Activated T-cell treated with anti-CD3 and anti-CD28 coated beads, Interleukin-2, amount 50 U/mL, for 24 hours (primary cell): ENCODE measurements at regions not wholly inside any gene's neighbourhood (a gene's known extent, or its start where the extent isn't known, plus 50 kb on each side); places are given as distances from the start of the nearest gene placed in this dataset.

Experiments used
- DNase-seq: peaks from one replicate; pipeline ENCODE4 v3.0.0-alpha.2; 2020
- H3K27ac Mint-ChIP-seq: 2 replicates; pipeline ENCODE4 v1.8.0; 2020; ENCODE audit warnings: mild to moderate bottlenecking, mixed read lengths
- H3K27me3 Mint-ChIP-seq: 2 replicates; pipeline ENCODE4 v1.8.0; 2020; ENCODE audit warnings: mixed read lengths
- H3K36me3 Mint-ChIP-seq: 2 replicates; pipeline ENCODE4 v1.8.0; 2020; ENCODE audit warnings: low read depth, mixed read lengths
- H3K4me1 Mint-ChIP-seq: 2 replicates; pipeline ENCODE4 v1.8.0; 2020; ENCODE audit warnings: low read depth, mixed read lengths
- H3K4me3 Mint-ChIP-seq: 2 replicates; pipeline ENCODE4 v1.8.0; 2020; ENCODE audit warnings: mild to moderate bottlenecking, moderate library complexity, mixed read lengths
- H3K9me3 Mint-ChIP-seq: 2 replicates; pipeline ENCODE4 v1.8.0; 2020; ENCODE audit warnings: mixed read lengths

DNA sequence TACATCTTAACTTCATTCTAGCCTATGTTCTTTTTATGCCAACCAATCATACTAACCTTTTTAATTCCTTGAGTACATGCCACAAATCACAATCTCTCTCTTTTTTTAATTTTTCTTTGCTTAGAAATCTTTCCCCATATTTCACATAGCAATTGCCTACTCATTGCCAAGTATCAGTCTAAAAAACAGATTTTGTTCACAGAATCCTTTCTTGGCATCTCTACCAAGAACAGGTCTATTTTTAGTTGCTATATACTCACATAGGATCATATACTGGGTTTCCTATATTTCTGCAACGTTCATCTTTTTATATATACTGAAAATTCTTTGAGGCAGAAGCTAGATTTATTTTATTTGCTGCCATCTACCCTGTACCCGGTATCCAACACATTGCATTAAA is 292.1 kb downstream of the GASK1B start:
- Mint-ChIP-seq H3K4me1 (no peaks in the 10 kb centered on the region), H3K4me3 (no peak overlapping the region), H3K36me3 (no peaks in the 10 kb centered on the region), H3K9me3 (no peaks in the 10 kb centered on the region), H3K27me3 (no peaks in the 10 kb centered on the region), H3K27ac (no peak overlapping the region)
- no peak for DNase-seq

DNA sequence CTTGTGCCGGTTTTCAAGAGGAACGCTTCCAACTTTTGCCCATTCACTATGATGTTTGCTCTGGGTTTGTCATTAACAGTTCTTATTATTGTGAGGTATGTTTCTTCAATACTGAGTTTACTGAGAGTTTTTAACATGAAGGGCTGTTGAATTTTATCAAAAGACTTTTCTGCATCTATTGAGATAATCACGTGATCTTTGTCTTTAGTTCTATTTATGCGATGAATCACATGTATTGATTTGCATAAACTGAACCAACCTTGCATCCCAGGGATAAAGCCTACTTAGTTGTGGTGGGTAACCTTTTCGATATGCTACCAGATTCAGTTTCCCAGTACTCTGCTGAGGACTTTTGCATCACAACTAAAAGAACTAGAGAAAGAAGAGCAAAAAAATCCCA is 318.0 kb downstream of the GASK1B start:
- Mint-ChIP-seq H3K9me3 (peaks cover 9% of the 10 kb centered on the region), H3K4me3 (no peak overlapping the region), H3K4me1 (no peaks in the 10 kb centered on the region), H3K36me3 (no peaks in the 10 kb centered on the region), H3K27ac (no peak overlapping the region), H3K27me3 (no peaks in the 10 kb centered on the region)
- no peak for DNase-seq

DNA sequence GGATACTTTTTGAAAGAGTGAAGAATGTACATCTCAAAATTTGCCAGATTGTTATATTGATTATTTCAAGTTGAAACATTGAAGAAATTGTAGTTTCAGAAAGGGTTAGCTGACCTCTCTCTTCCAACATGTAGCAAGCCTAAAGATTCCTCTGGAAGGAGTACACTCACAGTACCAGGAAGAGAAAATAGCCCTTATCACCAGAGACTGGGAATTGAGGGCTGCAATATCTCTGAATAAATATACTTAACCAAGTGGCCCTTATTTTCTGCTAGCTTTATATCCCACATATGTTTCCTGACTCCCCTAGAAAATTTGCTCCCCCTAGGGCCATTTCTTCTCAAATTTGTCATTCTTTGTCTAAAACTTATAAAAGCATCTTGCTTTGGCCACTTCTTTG is 332.2 kb downstream of the GASK1B start:
- Mint-ChIP-seq H3K9me3 (peaks cover 4% of the 10 kb centered on the region), H3K27ac (no peak overlapping the region), H3K36me3 (no peaks in the 10 kb centered on the region), H3K4me1 (no peaks in the 10 kb centered on the region), H3K4me3 (no peak overlapping the region), H3K27me3 (no peaks in the 10 kb centered on the region)
- DNase-seq = no peak

DNA sequence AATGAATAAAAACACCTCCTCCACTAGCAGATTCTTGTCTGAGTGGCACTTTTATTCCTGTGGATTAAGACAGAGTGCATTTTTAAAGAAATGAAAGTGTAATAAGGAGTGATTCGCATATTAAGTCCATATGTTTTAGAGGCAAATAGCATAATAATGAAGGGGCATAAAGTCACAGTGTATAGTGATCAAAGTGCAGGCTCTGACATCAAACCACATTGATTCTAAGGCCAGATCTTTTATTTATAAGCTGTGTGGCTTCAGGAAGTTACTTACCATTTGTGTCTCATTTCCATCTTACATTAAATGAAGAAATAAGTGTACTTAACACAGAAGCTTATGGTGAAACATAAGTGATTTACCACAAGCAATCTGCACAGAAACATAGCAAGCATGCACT is 332.8 kb downstream of the GASK1B start:
- no peak for DNase-seq
- no peaks in the 10 kb centered on the region for H3K4me1 Mint-ChIP-seq
- peaks cover 3% of the 10 kb centered on the region for H3K9me3 Mint-ChIP-seq
- no peaks in the 10 kb centered on the region for H3K36me3 Mint-ChIP-seq
- H3K4me3 Mint-ChIP-seq = no peak overlapping the region
- H3K27ac Mint-ChIP-seq = no peak overlapping the region
- H3K27me3 Mint-ChIP-seq = no peaks in the 10 kb centered on the region

DNA sequence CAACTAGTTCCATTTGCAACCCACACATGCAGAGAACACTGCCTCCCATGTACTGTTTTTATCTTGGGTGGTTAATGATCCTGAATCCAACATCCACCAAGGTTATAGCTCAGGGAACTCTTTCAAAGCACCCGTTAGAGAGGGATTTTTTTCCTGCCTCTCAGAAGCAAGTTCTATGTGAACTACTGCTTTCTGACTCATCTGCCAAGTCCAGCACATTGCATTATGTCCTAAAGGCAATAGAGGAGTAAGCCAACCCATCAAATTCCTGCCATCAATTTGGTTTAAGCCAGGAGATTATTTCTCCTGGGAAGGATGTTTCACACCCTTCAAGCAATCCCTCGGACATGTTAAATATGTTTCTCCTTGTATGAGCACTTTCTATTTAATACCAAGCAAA is 334.5 kb downstream of the GASK1B start:
- Mint-ChIP-seq H3K4me3 (no peak overlapping the region), H3K27me3 (no peaks in the 10 kb centered on the region), H3K27ac (no peak overlapping the region), H3K4me1 (no peaks in the 10 kb centered on the region), H3K36me3 (no peaks in the 10 kb centered on the region), H3K9me3 (peaks cover 4% of the 10 kb centered on the region)
- DNase-seq = no peak

DNA sequence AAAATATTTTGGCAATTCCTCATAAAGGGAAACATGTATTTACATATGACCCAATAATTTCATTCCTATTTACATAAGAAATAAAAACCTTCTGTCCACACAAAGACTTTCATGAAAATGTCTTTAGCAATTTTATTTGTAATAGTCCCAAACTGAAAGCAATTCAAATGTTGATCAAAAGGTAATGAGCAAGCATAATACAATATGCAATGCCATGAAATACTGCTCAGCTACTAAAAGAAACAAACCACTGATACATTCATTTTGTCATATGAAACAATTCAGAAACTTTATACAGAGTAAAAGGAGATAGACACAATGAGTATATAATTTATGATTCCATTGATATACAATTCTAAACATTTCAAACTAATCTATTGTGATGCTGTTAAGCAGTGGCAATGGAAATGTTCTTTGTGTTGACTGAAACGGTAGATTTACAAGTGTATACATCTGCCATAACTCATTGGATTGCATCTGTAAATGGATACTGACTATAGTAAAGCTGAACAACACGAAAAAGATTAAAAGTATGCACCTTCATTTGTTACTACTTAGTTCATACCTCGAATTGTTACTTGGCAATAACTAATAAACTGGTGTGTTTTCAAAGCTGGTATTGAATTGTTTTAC is 335.6 kb downstream of the GASK1B start:
- H3K27me3 Mint-ChIP-seq = no peaks in the 10 kb centered on the region
- H3K9me3 Mint-ChIP-seq = peaks cover 7% of the 10 kb centered on the region
- no peaks in the 10 kb centered on the region for H3K36me3 Mint-ChIP-seq
- no peak overlapping the region for H3K27ac Mint-ChIP-seq
- no peaks in the 10 kb centered on the region for H3K4me1 Mint-ChIP-seq
- DNase-seq = no peak
- no peak overlapping the region for H3K4me3 Mint-ChIP-seq

DNA sequence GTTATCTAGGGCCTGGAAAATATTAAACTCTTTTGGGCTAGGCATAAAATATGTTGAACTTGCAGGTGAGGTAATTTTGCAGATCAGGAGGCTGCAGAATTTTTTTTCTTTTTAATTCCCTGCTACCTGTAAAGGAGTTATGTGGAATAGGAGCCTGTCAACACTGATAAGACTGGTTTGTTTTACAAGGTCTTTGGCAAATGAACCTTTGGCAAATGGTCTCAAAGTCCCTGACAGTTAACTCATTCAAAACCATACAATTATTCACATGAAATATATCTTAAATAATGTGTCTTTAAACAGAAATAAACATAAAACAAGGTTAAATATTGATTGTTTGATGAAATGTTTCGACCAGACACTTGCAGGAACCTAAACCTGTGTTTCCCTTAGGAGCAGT is 340.2 kb downstream of the GASK1B start:
- H3K27ac Mint-ChIP-seq = no peak overlapping the region
- no peaks in the 10 kb centered on the region for H3K27me3 Mint-ChIP-seq
- peaks cover 23% of the 10 kb centered on the region for H3K9me3 Mint-ChIP-seq
- no peak overlapping the region for H3K4me3 Mint-ChIP-seq
- DNase-seq = no peak
- no peaks in the 10 kb centered on the region for H3K4me1 Mint-ChIP-seq
- no peaks in the 10 kb centered on the region for H3K36me3 Mint-ChIP-seq

DNA sequence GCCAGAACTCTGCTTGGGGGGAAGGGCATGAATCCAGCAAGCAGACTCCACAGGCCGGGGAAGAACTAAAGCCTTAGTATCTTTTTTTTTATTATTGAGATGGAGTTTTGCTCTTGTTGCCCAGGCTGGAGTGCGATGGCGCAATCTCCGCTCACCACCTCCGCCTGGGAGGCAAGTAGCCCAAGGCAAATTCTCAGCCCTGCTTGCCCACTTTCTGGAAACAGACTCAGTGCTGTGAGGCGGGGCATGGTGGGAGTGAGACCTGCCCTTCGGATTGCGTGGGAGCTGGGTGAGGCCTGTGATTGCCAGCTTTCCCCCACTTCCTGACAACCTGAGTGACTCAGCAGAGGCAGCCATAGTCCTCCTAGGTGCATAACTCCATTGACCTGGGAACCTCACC is 348.8 kb downstream of the GASK1B start:
- Mint-ChIP-seq H3K9me3 (peaks cover 27% of the 10 kb centered on the region), H3K27ac (no peak overlapping the region), H3K36me3 (no peaks in the 10 kb centered on the region), H3K4me3 (no peak overlapping the region), H3K4me1 (no peaks in the 10 kb centered on the region), H3K27me3 (no peaks in the 10 kb centered on the region)
- DNase-seq = no peak

DNA sequence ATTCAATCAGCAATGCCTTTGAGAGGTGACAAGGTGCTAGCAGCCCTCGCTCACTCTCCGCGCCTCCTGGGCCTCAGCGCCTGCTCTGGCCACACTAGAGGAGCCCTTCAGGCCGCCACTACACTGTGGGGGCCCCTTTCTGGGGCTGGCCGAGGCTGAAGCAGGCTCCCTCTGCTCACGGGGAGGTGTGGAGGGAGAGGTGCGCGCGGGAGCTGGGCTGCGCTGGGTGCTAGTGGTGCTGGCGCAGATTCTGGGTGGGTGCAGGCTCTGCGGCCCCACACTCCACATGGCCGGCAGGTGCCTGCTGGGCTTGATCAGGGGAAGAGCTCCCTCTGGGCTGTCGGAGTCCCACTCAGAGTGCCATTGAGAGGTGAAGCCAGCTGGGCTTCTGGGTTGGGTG is 351.0 kb downstream of the GASK1B start:
- H3K4me3 Mint-ChIP-seq = no peak overlapping the region
- H3K27ac Mint-ChIP-seq = no peak overlapping the region
- peaks cover 15% of the 10 kb centered on the region for H3K9me3 Mint-ChIP-seq
- H3K36me3 Mint-ChIP-seq = no peaks in the 10 kb centered on the region
- no peaks in the 10 kb centered on the region for H3K27me3 Mint-ChIP-seq
- H3K4me1 Mint-ChIP-seq = no peaks in the 10 kb centered on the region
- no peak for DNase-seq

DNA sequence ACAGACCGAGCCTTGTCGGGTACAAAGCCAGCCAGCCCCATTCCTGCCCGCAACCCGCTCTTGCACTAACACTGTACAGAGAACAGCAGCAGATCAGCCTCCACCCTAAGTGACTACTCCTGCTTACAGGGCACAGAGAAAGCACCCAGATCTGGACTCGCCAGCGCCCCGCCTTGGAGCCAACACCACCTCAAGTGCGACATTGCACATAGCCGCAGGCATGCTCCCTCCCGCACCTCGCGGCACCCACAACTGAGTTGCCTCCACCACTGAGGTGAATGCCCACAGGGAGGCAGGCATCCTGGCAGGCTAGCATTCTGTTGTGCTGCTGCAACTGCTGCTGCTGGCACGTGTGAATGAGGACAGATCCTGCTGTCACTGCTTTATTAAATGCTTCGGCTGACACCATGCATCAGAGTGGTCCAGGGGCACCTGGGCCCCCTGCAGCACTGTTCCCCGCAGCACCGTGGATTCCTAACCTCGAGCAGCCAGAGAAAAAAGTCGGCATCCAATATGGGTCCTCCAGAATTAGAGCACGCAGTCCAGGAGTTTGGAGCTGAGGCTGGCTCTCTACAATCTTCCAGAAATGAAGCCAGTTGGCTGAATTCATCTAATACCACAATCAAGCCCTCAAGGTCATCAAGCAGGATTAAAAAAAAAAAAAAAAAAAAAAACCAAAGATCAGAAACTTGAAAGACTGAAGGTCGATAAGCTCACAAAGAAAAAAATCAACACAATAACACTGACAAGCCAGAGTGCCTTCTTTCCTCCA is 352.9 kb downstream of the GASK1B start:
- H3K27ac Mint-ChIP-seq = no peak overlapping the region
- no peaks in the 10 kb centered on the region for H3K36me3 Mint-ChIP-seq
- H3K4me3 Mint-ChIP-seq = no peak overlapping the region
- no peaks in the 10 kb centered on the region for H3K4me1 Mint-ChIP-seq
- H3K27me3 Mint-ChIP-seq = no peaks in the 10 kb centered on the region
- DNase-seq = no peak
- H3K9me3 Mint-ChIP-seq = peaks cover 11% of the 10 kb centered on the region

DNA sequence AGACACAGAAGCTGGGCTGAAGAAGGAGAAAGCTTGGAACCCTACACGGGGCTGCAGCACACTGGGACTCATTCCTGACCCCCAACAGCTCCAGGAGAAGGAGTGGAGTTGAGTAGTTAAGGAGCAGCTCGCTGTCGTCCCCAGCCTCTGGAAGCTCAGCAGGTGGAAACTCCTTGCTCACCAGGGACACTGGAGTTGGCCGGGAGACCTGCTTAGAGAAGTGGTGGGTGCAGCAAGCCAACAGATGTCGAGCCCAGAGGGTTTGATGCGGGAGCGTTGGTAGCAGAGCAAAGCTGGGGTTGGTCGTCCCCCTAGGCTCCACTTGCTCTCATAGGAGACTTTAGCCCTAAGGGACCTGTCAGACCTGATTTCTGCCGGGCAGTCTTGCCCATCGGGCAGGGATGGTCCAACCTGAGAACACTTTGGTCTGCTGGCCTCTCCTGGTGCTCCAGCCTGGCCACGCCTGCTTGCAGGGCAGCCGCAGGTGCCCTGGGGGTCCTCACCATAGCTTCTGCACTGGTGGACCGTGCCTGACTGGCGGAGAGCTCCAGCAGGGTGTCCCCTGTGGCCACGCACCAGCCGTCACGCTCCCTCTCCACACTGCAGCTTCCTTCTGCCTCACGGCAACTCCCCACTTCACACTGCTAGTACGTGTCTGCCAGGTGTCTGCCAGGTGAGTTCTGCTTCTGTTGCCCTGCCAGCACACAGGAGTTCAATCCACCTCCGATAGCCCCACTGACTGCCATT is 353.7 kb downstream of the GASK1B start:
- Mint-ChIP-seq H3K27ac (no peak overlapping the region), H3K9me3 (peaks cover 11% of the 10 kb centered on the region), H3K4me1 (no peaks in the 10 kb centered on the region), H3K36me3 (no peaks in the 10 kb centered on the region), H3K27me3 (no peaks in the 10 kb centered on the region), H3K4me3 (no peak overlapping the region)
- no peak for DNase-seq

DNA sequence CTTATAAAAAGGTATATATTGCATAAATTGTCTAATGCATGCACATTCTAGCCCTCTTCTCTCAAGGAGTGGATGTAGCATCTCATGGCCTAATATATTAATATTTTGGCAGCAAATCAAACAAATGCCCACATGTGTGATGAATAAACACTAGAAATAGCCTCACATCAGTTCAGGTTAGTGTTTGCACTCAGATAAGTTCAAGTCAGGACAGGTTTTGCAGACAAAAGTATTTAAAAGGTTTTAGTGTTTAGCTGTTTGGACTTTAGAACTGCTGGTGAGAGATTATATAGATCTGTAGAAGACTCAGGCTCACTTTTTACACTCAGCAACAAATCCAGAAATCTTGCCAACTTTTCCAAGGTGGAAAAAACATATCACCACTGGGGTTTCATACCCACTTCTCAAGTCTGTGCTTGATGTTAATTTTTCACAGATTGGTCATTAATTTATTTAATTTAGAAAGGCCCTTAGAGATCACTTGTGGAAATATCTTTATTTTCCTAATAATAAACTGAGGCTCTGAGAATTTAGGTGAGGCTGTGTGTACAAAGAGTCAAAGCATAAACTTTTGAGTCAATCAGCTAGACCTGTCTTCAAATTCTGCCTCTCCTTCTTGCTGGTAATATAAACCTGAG is 362.6 kb downstream of the GASK1B start:
- no peaks in the 10 kb centered on the region for H3K27me3 Mint-ChIP-seq
- H3K4me3 Mint-ChIP-seq = no peak overlapping the region
- no peaks in the 10 kb centered on the region for H3K9me3 Mint-ChIP-seq
- H3K27ac Mint-ChIP-seq = no peak overlapping the region
- DNase-seq = no peak
- H3K4me1 Mint-ChIP-seq = no peaks in the 10 kb centered on the region
- H3K36me3 Mint-ChIP-seq = no peaks in the 10 kb centered on the region

DNA sequence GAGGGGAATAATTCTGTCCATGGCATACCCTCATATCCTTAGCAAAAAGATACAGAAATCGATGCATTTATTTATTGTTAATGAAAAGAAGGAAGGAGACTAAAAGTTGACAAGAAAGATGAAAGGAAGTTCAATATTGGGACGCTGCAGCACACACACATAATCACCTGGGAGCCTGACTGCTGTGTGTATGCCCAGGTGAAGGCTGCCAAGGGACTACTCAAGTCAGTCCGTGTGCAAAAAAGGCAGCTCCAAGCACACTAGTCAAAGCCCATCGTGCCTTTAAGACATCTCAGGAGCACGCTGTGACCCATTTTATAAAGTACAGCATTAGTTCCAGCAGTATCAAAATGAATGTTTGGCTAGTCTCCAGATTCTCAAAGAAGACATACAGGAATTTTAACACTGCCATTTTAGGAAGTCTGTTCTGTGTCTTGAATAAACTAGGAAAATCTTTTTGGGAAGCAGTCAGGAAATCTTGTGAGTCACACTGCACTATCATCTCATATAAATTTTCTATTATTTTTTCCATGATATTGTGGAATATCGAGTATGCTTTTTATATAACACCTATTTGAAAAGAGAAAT is 363.9 kb downstream of the GASK1B start:
- DNase-seq = no peak
- no peak overlapping the region for H3K27ac Mint-ChIP-seq
- no peaks in the 10 kb centered on the region for H3K27me3 Mint-ChIP-seq
- H3K4me1 Mint-ChIP-seq = no peaks in the 10 kb centered on the region
- H3K36me3 Mint-ChIP-seq = no peaks in the 10 kb centered on the region
- H3K9me3 Mint-ChIP-seq = peaks cover 2% of the 10 kb centered on the region
- no peak overlapping the region for H3K4me3 Mint-ChIP-seq

DNA sequence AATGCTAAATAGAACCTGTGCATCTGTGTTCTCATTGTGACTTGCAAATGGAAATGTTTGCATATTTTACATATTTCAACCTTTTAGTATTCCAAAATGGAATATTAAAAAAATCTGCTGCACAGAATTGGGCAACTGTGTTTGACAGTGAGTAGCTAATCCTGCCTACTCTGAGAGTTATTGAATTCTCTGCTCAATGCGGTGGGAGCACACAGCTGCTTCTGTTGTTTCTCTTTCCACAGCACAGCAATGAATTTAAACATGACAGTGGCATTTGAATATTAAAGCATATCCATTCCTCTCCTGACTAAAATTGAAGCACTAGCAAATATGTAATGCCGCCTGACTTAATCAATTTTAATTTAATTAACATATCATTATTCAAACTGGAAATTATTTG is 366.6 kb downstream of the GASK1B start:
- Mint-ChIP-seq H3K4me1 (no peaks in the 10 kb centered on the region), H3K4me3 (no peak overlapping the region), H3K36me3 (no peaks in the 10 kb centered on the region), H3K27ac (no peak overlapping the region), H3K9me3 (peaks cover 2% of the 10 kb centered on the region), H3K27me3 (no peaks in the 10 kb centered on the region)
- DNase-seq = no peak
